ENCODE measurements at regions not wholly inside any gene's neighbourhood (a gene's known extent, or its start where the extent isn't known, plus 50 kb on each side); places are given as distances from the start of the nearest gene placed in this dataset.
"Not testable (repeated sequence)": the region's sequence is repeated elsewhere in the genome, so short reads cannot be mapped to it uniquely, and the experiment has no call there.

GRCh38 chr20:50449738-50450492, 60.3 kb upstream of the PTPN1 start:
- H3K4me3 ChIP-seq = no peak overlapping the region
- H3K4me1 ChIP-seq = peaks cover 0 to 15% (median 6%) of the 10 kb centered on the region in 4 donors
- WGBS (ENCODE audit: insufficient coverage, low coverage, low lambda C conversion rate, missing lambda C conversion rate) = 73% methylated on average over 7 of the region's 9 CpGs
- TF ChIP-seq, protein P1, sequence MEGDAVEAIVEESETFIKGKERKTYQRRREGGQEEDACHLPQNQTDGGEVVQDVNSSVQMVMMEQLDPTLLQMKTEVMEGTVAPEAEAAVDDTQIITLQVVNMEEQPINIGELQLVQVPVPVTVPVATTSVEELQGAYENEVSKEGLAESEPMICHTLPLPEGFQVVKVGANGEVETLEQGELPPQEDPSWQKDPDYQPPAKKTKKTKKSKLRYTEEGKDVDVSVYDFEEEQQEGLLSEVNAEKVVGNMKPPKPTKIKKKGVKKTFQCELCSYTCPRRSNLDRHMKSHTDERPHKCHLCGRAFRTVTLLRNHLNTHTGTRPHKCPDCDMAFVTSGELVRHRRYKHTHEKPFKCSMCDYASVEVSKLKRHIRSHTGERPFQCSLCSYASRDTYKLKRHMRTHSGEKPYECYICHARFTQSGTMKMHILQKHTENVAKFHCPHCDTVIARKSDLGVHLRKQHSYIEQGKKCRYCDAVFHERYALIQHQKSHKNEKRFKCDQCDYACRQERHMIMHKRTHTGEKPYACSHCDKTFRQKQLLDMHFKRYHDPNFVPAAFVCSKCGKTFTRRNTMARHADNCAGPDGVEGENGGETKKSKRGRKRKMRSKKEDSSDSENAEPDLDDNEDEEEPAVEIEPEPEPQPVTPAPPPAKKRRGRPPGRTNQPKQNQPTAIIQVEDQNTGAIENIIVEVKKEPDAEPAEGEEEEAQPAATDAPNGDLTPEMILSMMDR (IDR thresholded peaks at IDR 0.05) = no peak
- TF ChIP-seq POLR2A (IDR thresholded peaks at IDR 0.05) = no peak
- no peak overlapping the region for H3K27ac ChIP-seq
- no peaks in the 10 kb centered on the region for H3K9me3 ChIP-seq
- no peak for ATAC-seq
- intact Hi-C loops (cut with DNase I) = no loop called here
- DNase-seq = no peak
- H3K36me3 ChIP-seq = no peaks in the 10 kb centered on the region
- no peaks in the 10 kb centered on the region for H3K27me3 ChIP-seq

- TF ChIP-seq, protein P1 (IDR thresholded peaks at IDR 0.05) = no peak
- no peak for TF ChIP-seq POLR2A (IDR thresholded peaks at IDR 0.05)
- Histone ChIP-seq H3K4me3 (no peak overlapping the region), H3K9me3 (no peaks in the 10 kb centered on the region), H3K4me1 (peaks cover 0 to 21% (median 8%) of the 10 kb centered on the region in 4 donors), H3K27ac (no peak overlapping the region), H3K27me3 (no peaks in the 10 kb centered on the region), H3K36me3 (no peaks in the 10 kb centered on the region)
- intact Hi-C loops (cut with DNase I) = no loop called here
- no peak for ATAC-seq
- DNase-seq = no peak
- 45% methylated on average over 1 of the region's 1 CpG for WGBS (ENCODE audit: insufficient coverage, low coverage, low lambda C conversion rate, missing lambda C conversion rate)
Measured at GRCh38 chr20:50450493-50450826, 59.7 kb upstream of the PTPN1 start.

GRCh38 chr20:50450881-50451752, 59.1 kb upstream of the PTPN1 start:
- 62% methylated on average over 6 of the region's 19 CpGs for WGBS (ENCODE audit: insufficient coverage, low coverage, low lambda C conversion rate, missing lambda C conversion rate)
- ATAC-seq (peak; percentile 49 to 63 (median 53)), DNase-seq (peak in 1 of 3 donors; percentile 45)
- peaks cover 0 to 27% (median 10%) of the 10 kb centered on the region in 4 donors for H3K4me1 ChIP-seq
- TF ChIP-seq, protein P1 (IDR thresholded peaks at IDR 0.05) = no peak
- TF ChIP-seq POLR2A (IDR thresholded peaks at IDR 0.05) = no peak
- H3K27me3 ChIP-seq = no peaks in the 10 kb centered on the region
- intact Hi-C loops (cut with DNase I) = no loop called here
- no peak overlapping the region for H3K4me3 ChIP-seq
- H3K27ac ChIP-seq = peak overlapping the region in 2 of 3 donors; percentile 15 to 53
- no peaks in the 10 kb centered on the region for H3K36me3 ChIP-seq
- no peaks in the 10 kb centered on the region for H3K9me3 ChIP-seq

DNA sequence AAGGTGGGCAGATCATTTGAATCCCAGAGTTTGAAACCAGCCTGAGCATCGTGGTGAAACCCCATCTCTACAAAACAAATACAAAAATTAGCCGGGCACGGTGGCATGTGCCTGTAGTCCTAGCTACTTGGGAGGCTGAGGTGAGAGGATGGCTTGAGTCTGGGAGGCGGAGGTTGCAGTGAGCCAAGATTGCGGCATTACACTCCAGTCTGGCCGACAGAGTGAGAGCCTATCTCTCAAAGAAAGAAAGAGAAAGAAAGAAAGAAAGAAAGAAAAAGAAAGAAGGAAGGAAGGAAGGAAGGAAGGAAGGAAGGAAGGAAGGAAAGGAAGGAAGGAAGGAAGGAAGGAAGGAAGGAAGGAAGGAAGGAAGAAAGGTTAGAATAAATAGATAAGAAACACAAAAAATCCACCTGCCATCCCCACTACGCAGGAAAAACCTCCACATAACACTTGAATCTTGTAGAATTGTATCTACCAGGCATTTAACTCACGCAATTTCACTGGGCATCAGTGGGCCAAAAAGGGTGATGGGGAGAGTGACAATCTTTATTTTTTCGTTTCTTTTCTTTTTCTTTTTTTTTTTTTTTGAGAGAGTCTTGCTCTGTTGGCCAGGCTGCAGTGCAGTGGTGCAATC, 58.3 kb upstream of the PTPN1 start:
- H3K36me3 ChIP-seq; H3K9me3 ChIP-seq; intact Hi-C loops (cut with DNase I); DNase-seq; H3K27me3 ChIP-seq; ATAC-seq; H3K4me3 ChIP-seq: not testable (repeated sequence)
- WGBS (ENCODE audit: insufficient coverage, low coverage, low lambda C conversion rate, missing lambda C conversion rate) = 60% methylated on average over 9 of the region's 9 CpGs
- Histone ChIP-seq H3K4me1 (peaks cover 0 to 35% (median 14%) of the 10 kb centered on the region in 4 donors), H3K27ac (peak overlapping the region in 1 of 3 donors; percentile 53)

Measured in right lobe of liver (tissue), 6 donors.